ENCODE measurements at regions not wholly inside any gene's neighbourhood (a gene's known extent, or its start where the extent isn't known, plus 50 kb on each side); places are given as distances from the start of the nearest gene placed in this dataset.

- in situ Hi-C loops (cut with HindIII; ENCODE audit: low pct_unique_long_range_greater_than_20kb, low sequenced_read_pairs), result no loop called here
- no peak for DNase-seq (ENCODE audit: low read depth, low spot score)
Measured at GRCh38 chr10:113279262-113279661, 273.6 kb upstream of the HABP2 start.

- DNase-seq (ENCODE audit: low read depth, low spot score), result no peak
- in situ Hi-C loops (cut with HindIII; ENCODE audit: low pct_unique_long_range_greater_than_20kb, low sequenced_read_pairs), result no loop called here
Measured at GRCh38 chr10:113282564-113282963, 270.3 kb upstream of the HABP2 start.

GRCh38 chr10:113283189-113283588 is 269.7 kb upstream of the HABP2 start:
- no peak for DNase-seq (ENCODE audit: low read depth, low spot score)
- in situ Hi-C loops (cut with HindIII; ENCODE audit: low pct_unique_long_range_greater_than_20kb, low sequenced_read_pairs), result no loop called here

GRCh38 chr10:113284635-113285034 is 268.2 kb upstream of the HABP2 start:
- DNase-seq (ENCODE audit: low read depth, low spot score), result no peak
- in situ Hi-C loops (cut with HindIII; ENCODE audit: low pct_unique_long_range_greater_than_20kb, low sequenced_read_pairs), result no loop called here

DNA sequence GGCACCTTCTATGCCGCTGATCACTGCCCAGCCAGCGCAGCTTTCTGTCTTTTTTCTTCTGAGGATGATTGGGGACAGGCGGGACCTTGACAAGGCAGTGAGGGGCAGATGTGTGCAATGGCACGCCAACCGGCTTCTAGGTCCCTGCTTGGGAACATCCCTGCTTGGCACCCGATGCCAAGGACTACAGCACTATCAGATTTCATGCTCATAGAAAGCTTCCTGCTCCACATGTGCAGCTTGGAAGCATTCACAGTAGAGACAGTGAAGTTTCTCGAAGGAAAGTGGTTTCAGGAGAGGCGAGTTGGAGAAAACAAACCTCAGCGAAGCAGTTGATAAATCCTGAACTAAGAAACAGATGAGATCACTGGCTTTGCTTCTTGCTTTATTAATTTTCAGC is 267.5 kb upstream of the HABP2 start:
- DNase-seq (ENCODE audit: low read depth, low spot score), result no peak
- in situ Hi-C loops (cut with HindIII; ENCODE audit: low pct_unique_long_range_greater_than_20kb, low sequenced_read_pairs), result no loop called here

DNA sequence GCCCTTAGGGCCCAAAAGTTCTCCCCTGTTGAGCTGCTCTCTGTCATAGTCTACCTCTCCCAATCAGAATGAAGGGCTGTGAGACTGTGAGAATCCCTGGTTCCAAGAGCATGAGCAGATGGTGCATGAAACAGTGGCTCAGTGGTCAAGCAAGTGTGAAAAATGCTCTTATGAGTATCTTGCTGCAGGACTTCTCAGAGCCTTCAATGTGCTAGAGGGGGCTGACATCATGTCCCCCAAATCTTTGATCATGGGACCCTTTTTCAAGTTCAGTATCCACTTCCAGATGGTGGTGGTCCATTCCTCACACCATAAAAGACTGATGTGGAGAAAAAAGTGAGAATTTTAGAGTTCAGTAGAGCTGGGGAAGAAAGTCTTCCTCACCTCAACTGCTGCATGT is 265.3 kb upstream of the HABP2 start:
- DNase-seq (ENCODE audit: low read depth, low spot score), result no peak
- in situ Hi-C loops (cut with HindIII; ENCODE audit: low pct_unique_long_range_greater_than_20kb, low sequenced_read_pairs), result no loop called here

DNA sequence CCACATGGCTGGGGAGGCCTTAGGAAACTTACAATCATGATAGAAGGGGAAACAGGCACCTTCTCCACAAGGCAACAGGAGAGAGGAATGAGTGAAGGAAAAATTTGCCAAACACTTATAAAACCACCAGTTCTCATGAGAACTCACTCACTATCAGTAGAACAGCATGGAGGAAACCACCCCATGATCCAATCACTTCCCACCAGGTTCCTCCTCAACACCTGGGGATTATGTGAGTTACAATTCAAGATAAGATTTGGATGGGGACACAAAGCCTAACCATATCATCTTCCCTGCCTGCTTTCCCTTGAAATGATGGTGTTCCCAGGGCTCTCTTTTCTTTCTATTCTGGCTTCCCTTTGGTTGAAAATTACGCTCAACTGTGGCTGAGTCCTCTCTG is 262.7 kb upstream of the HABP2 start:
- DNase-seq (ENCODE audit: low read depth, low spot score), result no peak
- in situ Hi-C loops (cut with HindIII; ENCODE audit: low pct_unique_long_range_greater_than_20kb, low sequenced_read_pairs), result no loop called here

DNA sequence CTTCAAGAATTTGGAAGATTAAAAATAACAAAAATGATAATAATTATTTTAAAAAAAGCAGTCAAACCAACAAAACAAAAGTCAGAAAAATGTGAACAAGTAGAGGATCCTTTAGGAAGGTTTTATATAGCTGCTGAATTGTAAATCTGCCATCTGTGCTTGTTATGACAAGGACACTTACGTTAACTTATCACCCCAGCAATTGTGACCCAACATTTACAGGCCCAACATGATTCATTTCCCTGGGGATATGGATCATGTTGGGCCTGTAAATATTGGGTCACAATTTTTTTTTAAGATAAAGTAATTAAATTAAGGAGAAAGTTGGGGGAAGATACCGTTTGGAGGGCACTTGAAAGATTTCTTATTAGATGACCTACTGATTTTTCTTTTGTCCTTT is 261.4 kb upstream of the HABP2 start:
- DNase-seq (ENCODE audit: low read depth, low spot score), result no peak
- in situ Hi-C loops (cut with HindIII; ENCODE audit: low pct_unique_long_range_greater_than_20kb, low sequenced_read_pairs), result no loop called here

GRCh38 chr10:113292086-113292485 is 260.8 kb upstream of the HABP2 start:
- DNase-seq (ENCODE audit: low read depth, low spot score), result no peak
- in situ Hi-C loops (cut with HindIII; ENCODE audit: low pct_unique_long_range_greater_than_20kb, low sequenced_read_pairs), result no loop called here

DNA sequence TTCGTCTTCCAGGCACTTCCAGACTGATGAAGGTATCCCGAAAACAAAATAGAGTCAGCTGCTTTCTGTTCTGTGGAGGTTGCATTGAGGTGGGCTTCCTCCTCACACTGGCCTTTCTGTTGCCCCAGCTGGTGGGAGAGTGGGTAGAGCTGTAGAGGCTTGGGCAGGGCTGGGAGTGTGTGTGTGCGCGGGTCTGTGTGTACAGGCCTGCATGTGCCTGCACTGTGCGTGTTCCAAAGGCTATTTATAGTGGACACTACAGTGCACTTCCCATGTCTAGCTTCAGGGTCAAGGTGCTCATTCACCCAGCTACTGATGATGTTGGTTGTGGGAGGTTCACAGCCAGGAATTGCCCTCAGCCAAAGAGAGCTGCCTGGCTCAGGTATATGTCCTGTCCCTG is 260.1 kb upstream of the HABP2 start:
- no peak for DNase-seq (ENCODE audit: low read depth, low spot score)
- in situ Hi-C loops (cut with HindIII; ENCODE audit: low pct_unique_long_range_greater_than_20kb, low sequenced_read_pairs), result no loop called here

DNA sequence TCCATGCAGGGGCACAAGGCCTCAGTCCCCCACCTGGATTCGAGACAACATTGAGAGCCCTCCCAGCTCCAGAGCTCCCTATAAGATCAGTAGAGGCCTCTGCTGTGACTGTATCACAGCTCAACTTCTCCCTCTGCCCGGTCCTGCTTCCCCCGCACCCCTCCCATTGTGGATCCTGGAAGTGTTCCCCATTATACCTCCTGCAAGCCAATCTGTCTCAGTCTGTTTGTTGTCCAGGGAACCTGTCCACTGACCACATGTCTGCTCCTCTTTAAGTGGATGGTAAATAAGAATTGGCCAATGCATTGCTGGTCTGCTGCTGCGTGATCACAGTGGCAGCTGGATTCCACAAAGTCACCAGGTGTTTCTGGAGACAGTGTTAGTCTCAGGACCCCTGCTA is 259.7 kb upstream of the HABP2 start:
- no peak for DNase-seq (ENCODE audit: low read depth, low spot score)
- in situ Hi-C loops (cut with HindIII; ENCODE audit: low pct_unique_long_range_greater_than_20kb, low sequenced_read_pairs), result no loop called here

DNA sequence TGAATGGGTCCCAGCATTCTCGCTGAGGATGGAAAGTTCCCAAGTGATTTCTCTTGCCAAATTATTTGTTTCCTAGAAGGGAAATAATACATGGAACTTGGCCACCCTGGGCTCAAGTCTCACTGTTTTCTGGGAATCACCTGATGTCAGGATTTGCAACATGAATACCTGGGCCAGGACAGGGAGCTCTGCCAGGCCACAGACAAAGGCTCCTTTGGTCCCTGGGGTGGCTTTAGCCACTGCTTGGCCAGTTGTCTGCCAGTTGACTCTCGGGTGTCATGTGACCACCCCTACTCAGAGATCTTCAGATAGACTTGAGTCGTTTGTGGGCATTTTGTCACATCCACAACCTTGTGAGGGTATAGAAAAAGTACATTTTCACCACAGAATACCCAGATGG is 258.0 kb upstream of the HABP2 start:
- in situ Hi-C loops (cut with HindIII; ENCODE audit: low pct_unique_long_range_greater_than_20kb, low sequenced_read_pairs), result no loop called here
- DNase-seq (ENCODE audit: low read depth, low spot score), result no peak

GRCh38 chr10:113297226-113297625 is 255.6 kb upstream of the HABP2 start:
- in situ Hi-C loops (cut with HindIII; ENCODE audit: low pct_unique_long_range_greater_than_20kb, low sequenced_read_pairs), result no loop called here
- no peak for DNase-seq (ENCODE audit: low read depth, low spot score)

DNA sequence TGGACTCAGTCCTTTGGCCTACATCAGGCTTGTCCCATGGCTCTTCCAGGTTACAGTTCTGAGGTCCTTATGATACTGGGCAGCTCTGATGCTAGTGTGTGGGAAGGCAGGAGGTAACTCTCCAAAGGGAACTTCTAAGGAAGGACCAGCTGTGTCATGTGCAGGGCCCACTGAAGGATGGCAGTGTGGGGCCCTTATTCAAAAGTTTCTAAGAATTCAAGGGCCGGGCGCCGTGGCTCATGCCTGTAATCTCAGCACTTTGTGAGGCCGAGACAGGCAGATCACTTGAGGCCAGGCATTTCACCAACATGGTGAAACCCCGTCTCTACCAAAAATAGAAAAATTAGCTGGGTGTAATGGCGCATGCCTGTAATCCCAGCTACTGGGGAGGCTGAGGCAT is 254.2 kb upstream of the HABP2 start:
- DNase-seq (ENCODE audit: low read depth, low spot score), result no peak
- in situ Hi-C loops (cut with HindIII; ENCODE audit: low pct_unique_long_range_greater_than_20kb, low sequenced_read_pairs), result no loop called here

DNA sequence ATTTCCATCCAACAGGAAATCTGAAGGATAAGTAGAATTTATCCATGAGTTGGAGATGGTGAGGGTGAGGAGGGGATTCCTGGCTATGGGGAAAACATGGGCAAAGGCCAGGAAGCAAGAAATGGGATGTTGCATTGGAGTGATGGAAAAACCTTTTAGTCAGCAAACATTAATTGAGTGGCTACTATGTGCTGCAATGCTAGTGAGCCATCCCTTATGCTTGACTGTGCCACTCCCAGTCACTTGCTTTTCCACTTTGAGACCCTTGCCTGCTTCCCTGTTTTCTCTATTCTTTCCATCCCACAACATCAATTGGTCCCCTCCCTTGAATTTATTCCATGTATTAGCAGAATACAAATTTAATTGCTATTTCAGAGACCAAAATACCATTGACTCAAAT is 252.7 kb upstream of the HABP2 start:
- in situ Hi-C loops (cut with HindIII; ENCODE audit: low pct_unique_long_range_greater_than_20kb, low sequenced_read_pairs), result no loop called here
- no peak for DNase-seq (ENCODE audit: low read depth, low spot score)

- in situ Hi-C loops (cut with HindIII; ENCODE audit: low pct_unique_long_range_greater_than_20kb, low sequenced_read_pairs), result no loop called here
- no peak for DNase-seq (ENCODE audit: low read depth, low spot score)
Measured at GRCh38 chr10:113300617-113301016, 252.2 kb upstream of the HABP2 start.

DNA sequence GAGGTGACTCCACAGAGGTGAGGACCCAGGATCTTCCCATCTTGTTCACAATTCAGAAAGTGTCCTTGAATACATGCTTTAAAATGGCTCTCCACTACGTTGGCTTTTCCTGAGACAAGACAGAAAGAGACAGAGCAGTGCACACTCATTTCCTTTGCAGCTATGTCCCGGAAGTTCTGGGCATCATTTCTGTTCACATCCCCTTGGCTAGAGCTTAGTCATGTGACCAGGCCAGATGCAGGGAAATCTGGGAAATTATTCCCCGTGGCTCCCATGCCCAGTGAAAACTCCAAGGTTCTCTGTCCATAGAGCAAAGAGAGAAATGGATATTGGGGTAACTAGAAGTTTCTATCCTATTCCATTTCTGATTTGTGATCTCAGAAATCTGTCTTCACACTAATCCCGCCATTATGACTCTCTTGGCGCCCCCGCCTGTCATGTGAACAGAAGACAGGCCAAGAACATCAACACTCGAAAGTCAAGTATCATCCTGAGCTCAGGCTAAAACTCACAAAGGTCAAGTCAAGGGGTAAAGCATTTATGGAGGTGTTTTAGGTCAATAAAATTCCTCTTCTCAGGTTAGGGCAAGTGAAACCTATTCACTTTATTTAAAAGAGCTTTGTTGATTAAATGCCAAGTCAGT is 251.4 kb upstream of the HABP2 start:
- in situ Hi-C loops (cut with HindIII; ENCODE audit: low pct_unique_long_range_greater_than_20kb, low sequenced_read_pairs), result no loop called here
- no peak for DNase-seq (ENCODE audit: low read depth, low spot score)

GRCh38 chr10:113302062-113302461 is 250.8 kb upstream of the HABP2 start:
- DNase-seq (ENCODE audit: low read depth, low spot score), result no peak
- in situ Hi-C loops (cut with HindIII; ENCODE audit: low pct_unique_long_range_greater_than_20kb, low sequenced_read_pairs), result no loop called here

DNA sequence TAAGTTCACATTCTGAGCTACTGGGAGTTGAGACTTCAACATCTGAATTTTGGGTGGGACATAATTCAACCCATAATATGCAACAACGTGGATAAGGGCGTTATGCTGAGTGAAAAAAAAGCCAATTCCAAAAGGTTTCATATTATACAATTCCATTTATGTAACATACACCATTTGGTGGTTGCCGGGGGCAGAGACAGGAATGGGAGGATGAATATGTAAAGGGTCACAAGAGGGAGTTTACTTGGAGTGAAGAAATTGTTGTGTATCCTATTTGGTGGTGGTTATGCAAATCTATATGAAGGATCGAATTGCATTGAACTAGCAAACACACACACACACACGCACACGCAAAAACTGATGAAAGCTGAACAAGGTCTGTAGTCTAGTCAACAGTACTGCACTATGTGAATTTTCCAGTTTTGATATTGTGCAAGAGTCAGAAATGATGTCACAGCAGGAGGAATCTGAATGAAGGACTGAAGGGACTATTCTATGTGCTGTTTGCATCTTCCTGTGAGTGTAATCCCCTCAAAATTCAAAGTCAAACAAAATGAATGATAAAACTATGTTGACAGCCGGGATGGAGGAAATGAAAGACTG is 249.2 kb upstream of the HABP2 start:
- in situ Hi-C loops (cut with HindIII; ENCODE audit: low pct_unique_long_range_greater_than_20kb, low sequenced_read_pairs), result no loop called here
- DNase-seq (ENCODE audit: low read depth, low spot score), result peak; percentile 82

GRCh38 chr10:113304726-113305125 is 248.1 kb upstream of the HABP2 start:
- peak; percentile 85 for DNase-seq (ENCODE audit: low read depth, low spot score)
- in situ Hi-C loops (cut with HindIII; ENCODE audit: low pct_unique_long_range_greater_than_20kb, low sequenced_read_pairs), result no loop called here
